Small intestine (tissue), 7 donors: ENCODE measurements at regions not wholly inside any gene's neighbourhood (a gene's known extent, or its start where the extent isn't known, plus 50 kb on each side); places are given as distances from the start of the nearest gene placed in this dataset.
"Not testable (repeated sequence)": the region's sequence is repeated elsewhere in the genome, so short reads cannot be mapped to it uniquely, and the experiment has no call there.

Experiments used
- DNase-seq, 2 donors: peaks; one replicate each; pipeline versions ENCODE4 v3.0.0 to v3.0.0-alpha.2; 2013
- FAIRE-seq: peaks from 2 replicates; lab custom pipeline; 2012; peaks lifted over from hg19 to GRCh38; lab: Jason Lieb, UNC
- H3K27ac ChIP-seq, 3 donors: one replicate each; pipeline ENCODE4 v1.5.1; 2013; ENCODE audit warnings: low read length in 2 of 3, mild to moderate bottlenecking in 2 of 3, control low read depth in 1 of 3, inconsistent platforms in 1 of 3, low read depth in 1 of 3, moderate library complexity in 1 of 3
- H3K27me3 ChIP-seq, 3 donors: one replicate each; pipeline ENCODE4 v1.6.1; 2013; ENCODE audit warnings: low read length in 3 of 3, inconsistent platforms in 1 of 3; ENCODE audit not compliant: control insufficient read depth in 3 of 3, insufficient read depth in 3 of 3
- H3K36me3 ChIP-seq, 3 donors: one replicate each; pipeline ENCODE4 v1.6.1; 2013; ENCODE audit warnings: low read length in 3 of 3, inconsistent platforms in 1 of 3, low read depth in 1 of 3, mild to moderate bottlenecking in 1 of 3, moderate library complexity in 1 of 3; ENCODE audit not compliant: control insufficient read depth in 3 of 3, insufficient read depth in 2 of 3
- H3K4me1 ChIP-seq, 3 donors: one replicate each; pipeline ENCODE4 v1.6.1; 2013; ENCODE audit warnings: low read length in 2 of 3, inconsistent platforms in 1 of 3, low read depth in 1 of 3, mild to moderate bottlenecking in 1 of 3, moderate library complexity in 1 of 3; ENCODE audit not compliant: control insufficient read depth in 3 of 3, insufficient read depth in 2 of 3
- H3K4me3 ChIP-seq, 3 donors: one replicate each; pipeline ENCODE4 v1.5.1; 2013; ENCODE audit warnings: low read length in 3 of 3, control low read depth in 1 of 3, inconsistent platforms in 1 of 3, low read depth in 1 of 3, mild to moderate bottlenecking in 1 of 3, moderate library complexity in 1 of 3
- H3K9me3 ChIP-seq, 2 donors: one replicate each; pipeline ENCODE4 v1.6.1; 2013; ENCODE audit warnings: low read depth in 1 of 2, low read length in 1 of 2; ENCODE audit not compliant: control insufficient read depth in 2 of 2, insufficient read depth in 1 of 2
- WGBS, 3 donors: extraction: QIAGEN DNeasy Blood & Tissue Kit; methylation state at CpG; one replicate each; pipeline ENCODE4 v1.1.7; 2013; 5-methylcytosine and 5-hydroxymethylcytosine counted together
- donor health status: healthy with polysubstance abuse.
- donor health status: control.
- donor health status: control.
- donor health status: Bipolar disorder and iron deficiency.
- donor health status: healthy.

- not testable (repeated sequence) for H3K9me3 ChIP-seq, FAIRE-seq
Measured at GRCh38 chr7:8347395-8347794, 85.4 kb upstream of the ICA1 start.

GRCh38 chr7:8351654-8352053, 81.8 kb upstream of the NXPH1 start:
- H3K36me3 ChIP-seq, H3K4me3 ChIP-seq, H3K27me3 ChIP-seq, DNase-seq, H3K27ac ChIP-seq, FAIRE-seq, H3K4me1 ChIP-seq, H3K9me3 ChIP-seq: not testable (repeated sequence)
- 88 to 94% (median 92%) methylated on average over 19 to 20 of the region's 20 CpGs for WGBS, 3 donors

More at GRCh38 chr7:8347395-8347794, 85.4 kb upstream of the ICA1 start:
- H3K27me3 ChIP-seq, DNase-seq, H3K4me1 ChIP-seq, H3K27ac ChIP-seq, H3K36me3 ChIP-seq, H3K4me3 ChIP-seq: not testable (repeated sequence)
- WGBS, 3 donors, result 41 to 66% (median 43%) methylated on average over 2 of the region's 2 CpGs

- Histone ChIP-seq H3K36me3 (no peaks in the 10 kb centered on the region), H3K4me1 (no peaks in the 10 kb centered on the region), H3K27me3 (no peaks in the 10 kb centered on the region), H3K4me3 (no peak overlapping the region), H3K9me3 (no peaks in the 10 kb centered on the region), H3K27ac (no peak overlapping the region)
- FAIRE-seq (no peak), DNase-seq (no peak)
- WGBS, 3 donors, result 90 to 95% (median 95%) methylated on average over 2 of the region's 2 CpGs
Measured at GRCh38 chr7:8353991-8354390, 79.4 kb upstream of the NXPH1 start.

GRCh38 chr7:8354503-8354902, 78.9 kb upstream of the NXPH1 start:
- no peaks in the 10 kb centered on the region for H3K9me3 ChIP-seq
- no peak for FAIRE-seq
- no peaks in the 10 kb centered on the region for H3K27me3 ChIP-seq
- no peaks in the 10 kb centered on the region for H3K36me3 ChIP-seq
- H3K4me1 ChIP-seq, result no peaks in the 10 kb centered on the region
- WGBS, 3 donors, result 74 to 83% (median 80%) methylated on average over 4 of the region's 4 CpGs
- H3K27ac ChIP-seq, result no peak overlapping the region
- no peak for DNase-seq
- H3K4me3 ChIP-seq, result no peak overlapping the region

- FAIRE-seq, result no peak
- Histone ChIP-seq H3K36me3 (no peaks in the 10 kb centered on the region), H3K4me3 (no peak overlapping the region), H3K27me3 (no peaks in the 10 kb centered on the region), H3K4me1 (no peaks in the 10 kb centered on the region), H3K9me3 (no peaks in the 10 kb centered on the region), H3K27ac (no peak overlapping the region)
- WGBS, 3 donors, result 80 to 85% (median 85%) methylated on average over 3 of the region's 3 CpGs
- DNase-seq, result no peak
Measured at GRCh38 chr7:8356071-8356470, 77.3 kb upstream of the NXPH1 start.

- DNase-seq (no peak), FAIRE-seq (no peak)
- Histone ChIP-seq H3K9me3 (no peaks in the 10 kb centered on the region), H3K27me3 (no peaks in the 10 kb centered on the region), H3K4me3 (no peak overlapping the region), H3K36me3 (no peaks in the 10 kb centered on the region), H3K4me1 (no peaks in the 10 kb centered on the region), H3K27ac (no peak overlapping the region)
- 39 to 47% (median 43%) methylated on average over 2 of the region's 2 CpGs for WGBS, 3 donors
Measured at GRCh38 chr7:8357536-8357935, 75.9 kb upstream of the NXPH1 start.

GRCh38 chr7:8360564-8361153, 72.8 kb upstream of the NXPH1 start:
- no peaks in the 10 kb centered on the region for H3K36me3 ChIP-seq
- FAIRE-seq, result no peak
- WGBS, 3 donors, result 3 to 34% (median 5%) methylated on average over 1 of the region's 1 CpG
- no peaks in the 10 kb centered on the region for H3K27me3 ChIP-seq
- H3K4me3 ChIP-seq, result no peak overlapping the region
- DNase-seq, result no peak
- no peaks in the 10 kb centered on the region for H3K9me3 ChIP-seq
- no peak overlapping the region for H3K27ac ChIP-seq
- no peaks in the 10 kb centered on the region for H3K4me1 ChIP-seq

- FAIRE-seq, result no peak
- H3K4me3 ChIP-seq, result no peak overlapping the region
- WGBS, 3 donors, result 35 to 37% (median 36%) methylated on average over 5 of the region's 5 CpGs
Measured at GRCh38 chr7:8362723-8363369, 70.6 kb upstream of the NXPH1 start.

More at GRCh38 chr7:8362723-8363369, 70.6 kb upstream of the NXPH1 start:
- no peak for DNase-seq
- H3K36me3 ChIP-seq, result no peaks in the 10 kb centered on the region
- no peak overlapping the region for H3K27ac ChIP-seq
- H3K9me3 ChIP-seq, result no peaks in the 10 kb centered on the region
- H3K27me3 ChIP-seq, result no peaks in the 10 kb centered on the region
- H3K4me1 ChIP-seq, result no peaks in the 10 kb centered on the region
